ENCODE measurements at regions not wholly inside any gene's neighbourhood (a gene's known extent, or its start where the extent isn't known, plus 50 kb on each side); places are given as distances from the start of the nearest gene placed in this dataset.
A peak's percentile ranks its signal among the peaks of the same experiment; 100 is the strongest.

- DNase-seq (ENCODE audit: low spot score): no peak
Measured at GRCh38 chr14:58947814-58948445, 240.5 kb upstream of the DAAM1 start.

GRCh38 chr14:58950555-58950954, 237.9 kb upstream of the DAAM1 start:
- DNase-seq (ENCODE audit: low spot score): no peak

- DNase-seq (ENCODE audit: low spot score): no peak
Measured at GRCh38 chr14:58951143-58951542, 237.3 kb upstream of the DAAM1 start.

GRCh38 chr14:58954052-58954451, 234.4 kb upstream of the DAAM1 start:
- DNase-seq (ENCODE audit: low spot score): no peak

- no peak for DNase-seq (ENCODE audit: low spot score)
Measured at GRCh38 chr14:58954901-58955861, 233.3 kb upstream of the DAAM1 start.

- DNase-seq (ENCODE audit: low spot score): no peak
Measured at GRCh38 chr14:58961045-58961731, 227.3 kb upstream of the DAAM1 start.

- no peak for DNase-seq (ENCODE audit: low spot score)
Measured at GRCh38 chr14:58963873-58964597, 224.4 kb upstream of the DAAM1 start.

- DNase-seq (ENCODE audit: low spot score): no peak
Measured at GRCh38 chr14:58964598-58964928, 223.9 kb upstream of the DAAM1 start.

GRCh38 chr14:58965601-58966000, 222.9 kb upstream of the DAAM1 start:
- no peak for DNase-seq (ENCODE audit: low spot score)

- no peak for DNase-seq (ENCODE audit: low spot score)
Measured at GRCh38 chr14:58966997-58967396, 221.5 kb upstream of the DAAM1 start.

GRCh38 chr14:58969951-58970751, 218.3 kb upstream of the DAAM1 start:
- no peak for DNase-seq (ENCODE audit: low spot score)

- no peak for DNase-seq (ENCODE audit: low spot score)
Measured at GRCh38 chr14:58972233-58973017, 216.0 kb upstream of the DAAM1 start.

GRCh38 chr14:58977366-58977765, 211.1 kb upstream of the DAAM1 start:
- no peak for DNase-seq (ENCODE audit: low spot score)

- no peak for DNase-seq (ENCODE audit: low spot score)
Measured at GRCh38 chr14:58978343-58978742, 210.1 kb upstream of the DAAM1 start.

- DNase-seq (ENCODE audit: low spot score): no peak
Measured at GRCh38 chr14:58979325-58979724, 209.1 kb upstream of the DAAM1 start.

- no peak for DNase-seq (ENCODE audit: low spot score)
Measured at GRCh38 chr14:58981840-58982239, 206.6 kb upstream of the DAAM1 start.

- DNase-seq (ENCODE audit: low spot score): no peak
Measured at GRCh38 chr14:58985786-58986185, 202.7 kb upstream of the DAAM1 start.

GRCh38 chr14:58987591-58987990, 200.9 kb upstream of the DAAM1 start:
- DNase-seq (ENCODE audit: low spot score): no peak

- no peak for DNase-seq (ENCODE audit: low spot score)
Measured at GRCh38 chr14:58992935-58993334, 195.5 kb upstream of the DAAM1 start.

- DNase-seq (ENCODE audit: low spot score): peak; percentile 11
Measured at GRCh38 chr14:58994130-58994529, 194.3 kb upstream of the DAAM1 start.

GRCh38 chr14:59004012-59004411, 184.5 kb upstream of the DAAM1 start:
- DNase-seq (ENCODE audit: low spot score): no peak

Data from activated CD4-positive, alpha-beta T cell treated with anti-CD3 and anti-CD28 coated beads, Interleukin-2, Interleukin-4, amounts not matched to agents 100 ng/mL and 50 ng/mL, durations not matched to agents 16 hours and 8 hours (primary cell).